ENCODE measurements at regions not wholly inside any gene's neighbourhood (a gene's known extent, or its start where the extent isn't known, plus 50 kb on each side); places are given as distances from the start of the nearest gene placed in this dataset.

DNA sequence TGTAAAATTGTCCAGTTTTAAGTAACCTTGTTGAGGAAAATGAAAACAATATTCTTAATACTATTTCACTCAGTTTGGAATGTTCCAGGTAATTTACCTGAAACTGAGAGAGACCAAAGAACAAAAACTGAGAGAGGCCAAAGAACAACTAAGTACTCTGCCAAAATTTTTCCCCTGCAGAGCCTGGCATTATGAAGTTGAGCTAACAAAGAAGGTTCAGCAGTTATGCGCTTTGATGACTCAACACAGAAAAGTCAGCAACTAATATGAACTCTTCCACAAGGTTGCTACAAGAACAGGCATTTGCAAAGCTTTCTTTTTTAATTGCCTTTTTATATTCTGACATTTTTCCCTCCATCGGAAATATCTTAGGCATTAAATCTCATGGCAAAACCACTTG lies 270.9 kb downstream of the CHRM3 start:
- no peaks in the 10 kb centered on the region for H4K20me1 ChIP-seq (ENCODE audit: insufficient read depth, poor library complexity, severe bottlenecking)
- H3K4me3 ChIP-seq: no peak overlapping the region
- H3K27me3 ChIP-seq: no peaks in the 10 kb centered on the region
- H3K79me2 ChIP-seq: no peaks in the 10 kb centered on the region
- H3K27ac ChIP-seq: no peak overlapping the region
- no peaks in the 10 kb centered on the region for H3K9me2 ChIP-seq (replicated peaks; ENCODE audit: insufficient read depth)
- no peaks in the 10 kb centered on the region for H3K36me3 ChIP-seq (replicated peaks; ENCODE audit: insufficient read depth, low read depth)
- no peak overlapping the region for H3K4me2 ChIP-seq
- no peaks in the 10 kb centered on the region for H3K4me1 ChIP-seq (ENCODE audit: insufficient read depth)
- TF ChIP-seq EZH2phosphoT487 (IDR thresholded peaks at IDR 0.05; ENCODE audit: low read depth, severe bottlenecking, unreplicated experiment) (no peak), EZH2 (IDR thresholded peaks at IDR 0.05; ENCODE audit: borderline replicate concordance) (no peak), CTCF (IDR thresholded peaks at IDR 0.05; ENCODE audit: poor library complexity) (no peak)
- no peak overlapping the region for H2AFZ ChIP-seq
- WGBS (ENCODE audit: low lambda C conversion rate, missing lambda C conversion rate): 90% methylated on average over 2 of the region's 2 CpGs
- H3K9me3 ChIP-seq (ENCODE audit: low read depth): no peaks in the 10 kb centered on the region
- no peak for DNase-seq (ENCODE audit: low spot score)

DNA sequence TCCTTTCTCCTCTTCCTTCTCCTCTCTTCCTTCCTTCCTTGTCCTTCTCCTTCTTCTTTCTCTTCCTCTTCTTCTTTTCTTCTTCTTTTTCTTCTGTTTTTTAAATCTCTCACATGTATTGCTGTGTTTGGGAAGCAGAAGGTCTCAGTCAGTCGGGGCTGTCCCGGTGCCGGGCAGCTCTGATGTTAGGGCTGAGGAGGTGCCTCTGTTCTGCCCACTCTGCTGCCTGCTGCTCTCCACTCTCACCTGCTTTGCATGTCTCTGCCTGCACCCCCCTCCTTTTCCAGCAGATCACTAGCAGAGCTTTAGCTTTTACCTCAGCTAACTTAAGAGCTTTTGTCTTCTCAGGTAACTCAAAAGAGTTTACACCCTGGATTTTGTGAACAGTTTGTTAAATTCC lies 276.6 kb downstream of the CHRM3 start:
- Histone ChIP-seq H3K4me3 (no peak overlapping the region), H3K79me2 (no peaks in the 10 kb centered on the region), H3K9me2 (replicated peaks; ENCODE audit: insufficient read depth) (no peaks in the 10 kb centered on the region), H3K9me3 (ENCODE audit: low read depth) (no peaks in the 10 kb centered on the region), H3K27ac (no peak overlapping the region), H3K4me2 (no peak overlapping the region), H4K20me1 (ENCODE audit: insufficient read depth, poor library complexity, severe bottlenecking) (no peaks in the 10 kb centered on the region), H2AFZ (no peak overlapping the region), H3K36me3 (replicated peaks; ENCODE audit: insufficient read depth, low read depth) (no peaks in the 10 kb centered on the region), H3K27me3 (no peaks in the 10 kb centered on the region), H3K4me1 (ENCODE audit: insufficient read depth) (no peaks in the 10 kb centered on the region)
- TF ChIP-seq CTCF (IDR thresholded peaks at IDR 0.05; ENCODE audit: poor library complexity) (no peak), EZH2phosphoT487 (IDR thresholded peaks at IDR 0.05; ENCODE audit: low read depth, severe bottlenecking, unreplicated experiment) (no peak), EZH2 (IDR thresholded peaks at IDR 0.05; ENCODE audit: borderline replicate concordance) (no peak)
- DNase-seq (ENCODE audit: low spot score): no peak
- WGBS (ENCODE audit: low lambda C conversion rate, missing lambda C conversion rate): 90% methylated on average over 3 of the region's 3 CpGs

DNA sequence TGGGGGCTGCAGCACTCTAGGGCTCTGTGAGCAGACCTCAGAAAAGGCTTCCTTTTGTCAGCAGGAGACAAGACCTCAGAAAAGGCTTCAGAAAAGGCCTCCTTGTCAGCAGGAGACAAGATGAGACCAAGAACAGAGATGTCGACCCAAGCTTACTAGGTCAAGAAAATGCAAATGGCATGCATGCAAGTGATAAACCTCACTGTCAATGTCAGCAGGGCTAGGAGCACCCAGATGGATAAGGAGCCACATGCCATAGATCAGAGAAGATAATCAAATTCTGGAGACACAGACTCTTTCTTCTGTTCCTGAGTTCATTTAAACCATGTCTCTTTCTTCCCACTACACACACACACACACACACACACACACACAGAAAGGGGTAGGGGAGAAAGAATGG lies 285.9 kb downstream of the CHRM3 start:
- no peak overlapping the region for H3K27ac ChIP-seq
- H3K4me2 ChIP-seq: no peak overlapping the region
- H3K9me2 ChIP-seq (replicated peaks; ENCODE audit: insufficient read depth): no peaks in the 10 kb centered on the region
- H3K36me3 ChIP-seq (replicated peaks; ENCODE audit: insufficient read depth, low read depth): no peaks in the 10 kb centered on the region
- H2AFZ ChIP-seq: no peak overlapping the region
- TF ChIP-seq CTCF (IDR thresholded peaks at IDR 0.05; ENCODE audit: poor library complexity): no peak
- no peak for TF ChIP-seq EZH2phosphoT487 (IDR thresholded peaks at IDR 0.05; ENCODE audit: low read depth, severe bottlenecking, unreplicated experiment)
- TF ChIP-seq EZH2 (IDR thresholded peaks at IDR 0.05; ENCODE audit: borderline replicate concordance): no peak
- H3K4me1 ChIP-seq (ENCODE audit: insufficient read depth): no peaks in the 10 kb centered on the region
- no peak for DNase-seq (ENCODE audit: low spot score)
- H3K4me3 ChIP-seq: no peak overlapping the region
- H3K79me2 ChIP-seq: no peaks in the 10 kb centered on the region
- H4K20me1 ChIP-seq (ENCODE audit: insufficient read depth, poor library complexity, severe bottlenecking): no peaks in the 10 kb centered on the region
- WGBS (ENCODE audit: low lambda C conversion rate, missing lambda C conversion rate): 64% methylated on average over 1 of the region's 1 CpG
- no peaks in the 10 kb centered on the region for H3K9me3 ChIP-seq (ENCODE audit: low read depth)
- H3K27me3 ChIP-seq: no peaks in the 10 kb centered on the region

DNA sequence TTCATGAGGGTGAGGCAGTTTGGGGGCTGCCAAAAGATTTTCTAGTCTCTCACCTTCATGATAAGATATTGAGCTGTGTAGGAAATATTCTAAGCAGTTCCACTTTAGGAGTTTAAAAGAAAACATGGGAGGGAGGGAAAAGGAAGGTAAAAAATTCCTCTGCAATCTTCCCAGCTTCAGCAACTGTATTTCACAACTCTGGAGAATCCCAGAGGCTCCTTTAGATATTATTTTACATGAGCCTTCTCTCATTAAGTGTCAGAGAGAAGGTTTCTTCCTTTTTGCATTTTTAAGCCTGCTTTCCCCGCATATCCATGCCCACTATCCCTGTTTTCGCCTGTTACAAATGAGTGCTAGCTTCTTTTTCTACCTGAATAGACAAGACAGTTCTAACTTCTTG lies 289.4 kb downstream of the CHRM3 start:
- no peaks in the 10 kb centered on the region for H3K9me3 ChIP-seq (ENCODE audit: low read depth)
- DNase-seq (ENCODE audit: low spot score): no peak
- WGBS (ENCODE audit: low lambda C conversion rate, missing lambda C conversion rate): 88% methylated on average over 2 of the region's 2 CpGs
- no peak overlapping the region for H2AFZ ChIP-seq
- H3K79me2 ChIP-seq: no peaks in the 10 kb centered on the region
- H3K27ac ChIP-seq: no peak overlapping the region
- no peaks in the 10 kb centered on the region for H3K4me1 ChIP-seq (ENCODE audit: insufficient read depth)
- TF ChIP-seq EZH2phosphoT487 (IDR thresholded peaks at IDR 0.05; ENCODE audit: low read depth, severe bottlenecking, unreplicated experiment): no peak
- no peak for TF ChIP-seq EZH2 (IDR thresholded peaks at IDR 0.05; ENCODE audit: borderline replicate concordance)
- no peak for TF ChIP-seq CTCF (IDR thresholded peaks at IDR 0.05; ENCODE audit: poor library complexity)
- no peaks in the 10 kb centered on the region for H4K20me1 ChIP-seq (ENCODE audit: insufficient read depth, poor library complexity, severe bottlenecking)
- no peaks in the 10 kb centered on the region for H3K9me2 ChIP-seq (replicated peaks; ENCODE audit: insufficient read depth)
- no peak overlapping the region for H3K4me3 ChIP-seq
- no peaks in the 10 kb centered on the region for H3K36me3 ChIP-seq (replicated peaks; ENCODE audit: insufficient read depth, low read depth)
- no peaks in the 10 kb centered on the region for H3K27me3 ChIP-seq
- H3K4me2 ChIP-seq: no peak overlapping the region

All from hepatocyte (in vitro differentiated cells).